Mesenchymal stem cell (in vitro differentiated cells and primary cell): ENCODE measurements at regions not wholly inside any gene's neighbourhood (a gene's known extent, or its start where the extent isn't known, plus 50 kb on each side); places are given as distances from the start of the nearest gene placed in this dataset.

Source experiments
- DNase-seq: peaks from one replicate; pipeline ENCODE4 v3.0.0-alpha.2; 2013
- H2AFZ ChIP-seq: one replicate; pipeline ENCODE4 v1.6.1; 2013; ENCODE audit warnings: low read depth, mild to moderate bottlenecking, control low read depth, inconsistent platforms, low read length, moderate library complexity
- H2AK5ac ChIP-seq: 2 replicates; pipeline ENCODE4 v1.6.1; 2013; ENCODE audit warnings: low read length, moderate library complexity, mild to moderate bottlenecking, inconsistent platforms; ENCODE audit not compliant: severe bottlenecking
- H2BK120ac ChIP-seq: one replicate; pipeline ENCODE4 v1.6.1; 2013; ENCODE audit warnings: low read depth, mild to moderate bottlenecking, inconsistent platforms, low read length, moderate library complexity
- H2BK12ac ChIP-seq, 2 experiments: one replicate each; pipeline ENCODE4 v1.6.1; 2013; ENCODE audit warnings: inconsistent platforms in 2 of 2, low read length in 2 of 2, mild to moderate bottlenecking in 2 of 2, moderate library complexity in 2 of 2, control low read depth in 1 of 2
- H2BK15ac ChIP-seq: one replicate; pipeline ENCODE4 v1.6.1; 2013; ENCODE audit warnings: mild to moderate bottlenecking, low read depth, inconsistent platforms; ENCODE audit not compliant: poor library complexity, severe bottlenecking
- H2BK5ac ChIP-seq: 2 replicates; pipeline ENCODE4 v1.6.1; 2013; ENCODE audit warnings: low read depth, mild to moderate bottlenecking, low read length, control low read depth, inconsistent platforms; ENCODE audit not compliant: poor library complexity, severe bottlenecking
- H3K14ac ChIP-seq, 2 experiments: one replicate each; pipeline ENCODE4 v1.6.1; 2013; ENCODE audit warnings: inconsistent platforms in 2 of 2, low read length in 2 of 2, control low read depth in 1 of 2, mild to moderate bottlenecking in 1 of 2, moderate library complexity in 1 of 2
- H3K18ac ChIP-seq, 2 experiments: one replicate each; pipeline ENCODE4 v1.6.1; 2013; ENCODE audit warnings: inconsistent platforms in 2 of 2, low read length in 2 of 2, control low read depth in 1 of 2, low read depth in 1 of 2, mild to moderate bottlenecking in 1 of 2
- H3K23ac ChIP-seq, 2 experiments: one replicate each; pipeline ENCODE4 v1.6.1; 2013; ENCODE audit warnings: inconsistent platforms in 2 of 2, low read length in 2 of 2, mild to moderate bottlenecking in 2 of 2, moderate library complexity in 2 of 2, control low read depth in 1 of 2
- H3K27ac ChIP-seq: 2 replicates; pipeline ENCODE4 v1.5.1; 2013; ENCODE audit warnings: mild to moderate bottlenecking, moderate library complexity, low read length, control low read depth, inconsistent platforms; ENCODE audit not compliant: poor library complexity, severe bottlenecking
- H3K27me3 ChIP-seq, 2 experiments: 2 replicates each; pipeline versions ENCODE4 v1.6.1 to v1.7.0; 2013; ENCODE audit warnings: low read length in 2 of 2, mild to moderate bottlenecking in 2 of 2, moderate library complexity in 2 of 2, control low read depth in 1 of 2, inconsistent platforms in 1 of 2; ENCODE audit not compliant: control insufficient read depth in 1 of 2, insufficient read depth in 1 of 2
- H3K36me3 ChIP-seq, 2 experiments: 2 replicates each; pipeline versions ENCODE4 v1.6.1 to v1.7.0; 2013; ENCODE audit warnings: low read length in 2 of 2, control low read depth in 1 of 2, inconsistent platforms in 1 of 2, low read depth in 1 of 2, mild to moderate bottlenecking in 1 of 2; ENCODE audit not compliant: insufficient read depth in 2 of 2, control insufficient read depth in 1 of 2
- H3K4ac ChIP-seq, 2 experiments: one replicate each; pipeline ENCODE4 v1.6.1; 2013; ENCODE audit warnings: inconsistent platforms in 2 of 2, low read length in 2 of 2, mild to moderate bottlenecking in 2 of 2, moderate library complexity in 2 of 2, control low read depth in 1 of 2, low read depth in 1 of 2
- H3K4me1 ChIP-seq: 2 replicates; pipeline ENCODE4 v1.6.1; 2013; ENCODE audit warnings: low read depth, low read length, control low read depth; ENCODE audit not compliant: control insufficient read depth, insufficient read depth
- H3K4me2 ChIP-seq: 2 replicates; pipeline ENCODE4 v1.6.1; 2013; ENCODE audit warnings: low read length, mild to moderate bottlenecking, inconsistent platforms; ENCODE audit not compliant: poor library complexity, severe bottlenecking
- H3K4me3 ChIP-seq, 2 experiments: 2 replicates each; pipeline versions ENCODE4 v1.5.1 to v1.7.0; 2013; ENCODE audit warnings: low read length in 2 of 2, mild to moderate bottlenecking in 2 of 2, control low read depth in 1 of 2, low read depth in 1 of 2; ENCODE audit not compliant: insufficient read depth in 1 of 2
- H3K79me1 ChIP-seq: replicated peaks from 2 replicates; pipeline ENCODE4 v1.6.1; 2013; ENCODE audit warnings: mild to moderate bottlenecking, control low read depth, low read length, inconsistent platforms; ENCODE audit not compliant: poor library complexity, severe bottlenecking
- H3K9ac ChIP-seq: 2 replicates; pipeline ENCODE4 v1.7.0; 2013; ENCODE audit warnings: mild to moderate bottlenecking, low read length, moderate library complexity
- H3K9me3 ChIP-seq: 2 replicates; pipeline ENCODE4 v1.7.0; 2013; ENCODE audit warnings: mild to moderate bottlenecking, low read length; ENCODE audit not compliant: control insufficient read depth
- H4K8ac ChIP-seq: one replicate; pipeline ENCODE4 v1.6.1; 2013; ENCODE audit warnings: inconsistent platforms, mild to moderate bottlenecking, low read length, moderate library complexity
- H4K91ac ChIP-seq: one replicate; pipeline ENCODE4 v1.6.1; 2013; ENCODE audit warnings: mild to moderate bottlenecking, low read length, inconsistent platforms
- WGBS: methylation state at CpG from one replicate; pipeline ENCODE4 v1.1.7; 2013; ENCODE audit warnings: mixed read lengths; 5-methylcytosine and 5-hydroxymethylcytosine counted together

GRCh38 chr4:164524789-164525188 lies 229.1 kb upstream of the SMIM31 start:
- no peak overlapping the region for H4K91ac ChIP-seq
- no peak overlapping the region for H2BK15ac ChIP-seq
- no peak overlapping the region for H3K27ac ChIP-seq
- 54% methylated on average over 3 of the region's 4 CpGs for WGBS
- no peak overlapping the region for H3K23ac ChIP-seq
- no peak overlapping the region for H3K9ac ChIP-seq
- no peak overlapping the region for H2BK120ac ChIP-seq
- H2AK5ac ChIP-seq: no peak overlapping the region
- no peak overlapping the region for H3K4ac ChIP-seq
- no peaks in the 10 kb centered on the region for H3K36me3 ChIP-seq
- no peak overlapping the region for H4K8ac ChIP-seq
- no peak overlapping the region for H2BK5ac ChIP-seq
- no peak overlapping the region for H2AFZ ChIP-seq
- DNase-seq: no peak
- no peaks in the 10 kb centered on the region for H3K27me3 ChIP-seq
- no peak overlapping the region for H3K4me2 ChIP-seq
- no peaks in the 10 kb centered on the region for H3K4me1 ChIP-seq
- H3K18ac ChIP-seq: no peak overlapping the region
- peaks cover 2% of the 10 kb centered on the region for H3K9me3 ChIP-seq
- no peak overlapping the region for H3K14ac ChIP-seq
- H3K79me1 ChIP-seq: no peaks in the 10 kb centered on the region
- H2BK12ac ChIP-seq: no peak overlapping the region
- no peak overlapping the region for H3K4me3 ChIP-seq

GRCh38 chr4:164526933-164527583 lies 226.9 kb upstream of the SMIM31 start:
- Histone ChIP-seq H3K4me2 (no peak overlapping the region), H2AK5ac (no peak overlapping the region), H3K14ac (no peak overlapping the region), H3K79me1 (no peaks in the 10 kb centered on the region), H2BK5ac (no peak overlapping the region), H3K9ac (no peak overlapping the region), H2BK15ac (no peak overlapping the region), H4K8ac (no peak overlapping the region), H3K4me1 (no peaks in the 10 kb centered on the region), H3K4ac (no peak overlapping the region), H3K9me3 (peaks cover 8% of the 10 kb centered on the region), H2BK120ac (no peak overlapping the region), H3K23ac (no peak overlapping the region), H2AFZ (no peak overlapping the region), H3K27me3 (no peaks in the 10 kb centered on the region), H3K36me3 (no peaks in the 10 kb centered on the region), H3K4me3 (no peak overlapping the region), H3K18ac (no peak overlapping the region), H4K91ac (no peak overlapping the region), H2BK12ac (no peak overlapping the region), H3K27ac (no peak overlapping the region)
- no peak for DNase-seq
- WGBS: 74% methylated on average over 2 of the region's 4 CpGs

- no peak overlapping the region for H3K18ac ChIP-seq
- no peak overlapping the region for H2BK120ac ChIP-seq
- peaks cover 8% of the 10 kb centered on the region for H3K9me3 ChIP-seq
- H3K14ac ChIP-seq: no peak overlapping the region
- H3K4me1 ChIP-seq: no peaks in the 10 kb centered on the region
- no peak overlapping the region for H4K8ac ChIP-seq
- no peak overlapping the region for H3K4me3 ChIP-seq
- 43% methylated on average over 1 of the region's 2 CpGs for WGBS
- no peak overlapping the region for H2BK15ac ChIP-seq
- H2BK12ac ChIP-seq: no peak overlapping the region
- no peak for DNase-seq
- H4K91ac ChIP-seq: no peak overlapping the region
- no peak overlapping the region for H3K23ac ChIP-seq
- no peak overlapping the region for H2AFZ ChIP-seq
- H3K4me2 ChIP-seq: no peak overlapping the region
- H3K4ac ChIP-seq: no peak overlapping the region
- no peaks in the 10 kb centered on the region for H3K27me3 ChIP-seq
- H3K79me1 ChIP-seq: no peaks in the 10 kb centered on the region
- no peak overlapping the region for H3K9ac ChIP-seq
- no peak overlapping the region for H2AK5ac ChIP-seq
- H2BK5ac ChIP-seq: no peak overlapping the region
- no peak overlapping the region for H3K27ac ChIP-seq
- H3K36me3 ChIP-seq: no peaks in the 10 kb centered on the region
These were observed 224.9 kb upstream of the SMIM31 start for GRCh38 chr4:164529058-164529457.

- Histone ChIP-seq H3K9me3 (peaks cover 8% of the 10 kb centered on the region), H4K8ac (no peak overlapping the region), H3K27ac (no peak overlapping the region), H2BK120ac (no peak overlapping the region), H2BK12ac (no peak overlapping the region), H3K27me3 (no peaks in the 10 kb centered on the region), H3K36me3 (no peaks in the 10 kb centered on the region), H2BK5ac (no peak overlapping the region), H3K14ac (no peak overlapping the region), H3K4me1 (no peaks in the 10 kb centered on the region), H3K18ac (no peak overlapping the region), H2AK5ac (no peak overlapping the region), H3K23ac (no peak overlapping the region), H3K79me1 (no peaks in the 10 kb centered on the region), H3K9ac (no peak overlapping the region), H4K91ac (no peak overlapping the region), H3K4ac (no peak overlapping the region), H3K4me2 (no peak overlapping the region), H3K4me3 (no peak overlapping the region), H2BK15ac (no peak overlapping the region), H2AFZ (no peak overlapping the region)
- WGBS: 92% methylated on average over 4 of the region's 5 CpGs
- DNase-seq: no peak
These were observed 224.4 kb upstream of the SMIM31 start for GRCh38 chr4:164529486-164529885.
